ENCODE measurements at regions not wholly inside any gene's neighbourhood (a gene's known extent, or its start where the extent isn't known, plus 50 kb on each side); places are given as distances from the start of the nearest gene placed in this dataset.

GRCh38 chr6:98287876-98288275, 546.5 kb upstream of the POU3F2 start:
- no peak for DNase-seq
- H3K27me3 ChIP-seq, result no peaks in the 10 kb centered on the region
- no peaks in the 10 kb centered on the region for H3K9me3 ChIP-seq
- no peak overlapping the region for H3K27ac ChIP-seq
- H3K36me3 ChIP-seq, result no peaks in the 10 kb centered on the region
- no peak overlapping the region for H3K4me3 ChIP-seq
- TF ChIP-seq EP300 (IDR thresholded peaks at IDR 0.05) (no peak), POLR2A (IDR thresholded peaks at IDR 0.05) (no peak), POLR2AphosphoS5 (IDR thresholded peaks at IDR 0.05) (no peak), CTCF (IDR thresholded peaks at IDR 0.05) (no peak)
- intact Hi-C loops (cut with DNase I), result no loop called here
- WGBS, 2 donors, result 73 to 87% methylated on average over 3 of the region's 3 CpGs
- no peaks in the 10 kb centered on the region for H3K4me1 ChIP-seq

- intact Hi-C loops (cut with DNase I), result no loop called here
- Histone ChIP-seq H3K27ac (no peak overlapping the region), H3K36me3 (no peaks in the 10 kb centered on the region), H3K9me3 (no peaks in the 10 kb centered on the region), H3K4me1 (no peaks in the 10 kb centered on the region), H3K27me3 (no peaks in the 10 kb centered on the region), H3K4me3 (no peak overlapping the region)
- 37 to 69% methylated on average over 3 of the region's 3 CpGs for WGBS, 2 donors
- no peak for TF ChIP-seq EP300 (IDR thresholded peaks at IDR 0.05)
- no peak for TF ChIP-seq POLR2AphosphoS5 (IDR thresholded peaks at IDR 0.05)
- no peak for TF ChIP-seq POLR2A (IDR thresholded peaks at IDR 0.05)
- TF ChIP-seq CTCF (IDR thresholded peaks at IDR 0.05), result no peak
- DNase-seq, result no peak
Measured at GRCh38 chr6:98292810-98293209, 541.6 kb upstream of the POU3F2 start.

DNA sequence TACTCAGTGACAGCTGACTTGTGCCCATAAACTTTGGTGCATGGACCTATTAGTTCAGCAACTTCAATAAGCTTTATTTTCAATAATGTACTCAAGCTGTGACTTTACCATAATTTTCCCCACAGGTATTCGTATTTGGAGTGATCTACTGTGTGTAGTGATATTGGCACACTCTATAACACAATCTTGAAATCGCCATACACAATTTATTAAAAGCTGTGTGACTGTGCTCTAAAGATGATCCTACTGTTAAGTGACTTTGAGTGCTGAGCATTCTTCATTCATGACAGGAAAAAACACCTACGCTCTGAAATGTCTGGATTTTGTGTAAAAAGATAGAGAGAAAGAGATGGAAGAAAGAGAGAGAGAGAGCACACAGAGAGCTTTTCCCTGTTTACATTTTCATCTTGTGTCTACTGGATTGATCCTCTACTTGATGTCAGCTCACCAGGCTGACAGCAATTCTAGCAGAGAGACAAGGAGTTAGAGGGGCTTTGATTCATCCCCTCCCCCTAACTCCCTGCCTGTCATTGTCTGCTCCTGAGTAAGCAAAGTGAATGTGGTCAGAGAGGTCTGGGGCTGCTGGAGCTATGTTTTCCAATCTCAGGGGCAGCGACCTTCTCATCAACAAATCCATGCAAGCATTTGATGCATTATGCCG, 538.7 kb upstream of the POU3F2 start:
- WGBS, 2 donors, result 40 to 49% methylated on average over 5 of the region's 5 CpGs
- Histone ChIP-seq H3K36me3 (no peaks in the 10 kb centered on the region), H3K27me3 (no peaks in the 10 kb centered on the region), H3K27ac (no peak overlapping the region), H3K9me3 (no peaks in the 10 kb centered on the region), H3K4me1 (no peaks in the 10 kb centered on the region), H3K4me3 (no peak overlapping the region)
- intact Hi-C loops (cut with DNase I), result no loop called here
- DNase-seq, result no peak
- TF ChIP-seq POLR2AphosphoS5 (IDR thresholded peaks at IDR 0.05) (no peak), POLR2A (IDR thresholded peaks at IDR 0.05) (no peak), CTCF (IDR thresholded peaks at IDR 0.05) (no peak), EP300 (IDR thresholded peaks at IDR 0.05) (no peak)

DNA sequence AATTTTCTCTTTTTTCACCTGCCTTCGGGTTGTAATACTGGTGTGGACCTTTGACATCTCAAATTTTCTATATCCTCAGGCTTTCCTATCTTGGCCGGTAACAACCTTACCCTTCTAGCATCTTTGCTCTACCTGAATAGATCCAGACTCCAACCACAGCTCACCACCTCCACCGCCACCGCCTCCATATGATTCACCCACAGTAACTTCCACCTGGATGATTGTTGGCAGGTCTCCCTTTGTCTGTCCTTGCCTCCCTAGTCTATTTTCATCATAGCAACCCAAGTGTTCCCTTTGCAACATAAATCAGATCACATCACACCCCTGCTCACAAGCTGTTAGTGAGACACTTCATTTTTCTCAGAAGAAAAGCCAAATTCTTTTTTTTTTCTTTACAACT, 525.8 kb upstream of the POU3F2 start:
- no peaks in the 10 kb centered on the region for H3K9me3 ChIP-seq
- H3K4me3 ChIP-seq, result no peak overlapping the region
- intact Hi-C loops (cut with DNase I), result no loop called here
- TF ChIP-seq EP300 (IDR thresholded peaks at IDR 0.05) (no peak), POLR2AphosphoS5 (IDR thresholded peaks at IDR 0.05) (no peak), POLR2A (IDR thresholded peaks at IDR 0.05) (no peak), CTCF (IDR thresholded peaks at IDR 0.05) (no peak)
- no peaks in the 10 kb centered on the region for H3K27me3 ChIP-seq
- no peak overlapping the region for H3K27ac ChIP-seq
- DNase-seq, result no peak
- H3K4me1 ChIP-seq, result no peaks in the 10 kb centered on the region
- WGBS, 2 donors, result 88 to 92% methylated on average over 4 of the region's 4 CpGs
- no peaks in the 10 kb centered on the region for H3K36me3 ChIP-seq

- no peak for DNase-seq
- H3K27ac ChIP-seq, result no peak overlapping the region
- no peaks in the 10 kb centered on the region for H3K27me3 ChIP-seq
- 71 to 80% methylated on average over 5 of the region's 5 CpGs for WGBS, 2 donors
- H3K36me3 ChIP-seq, result no peaks in the 10 kb centered on the region
- TF ChIP-seq POLR2AphosphoS5 (IDR thresholded peaks at IDR 0.05), result no peak
- TF ChIP-seq EP300 (IDR thresholded peaks at IDR 0.05), result no peak
- no peak for TF ChIP-seq POLR2A (IDR thresholded peaks at IDR 0.05)
- no peak for TF ChIP-seq CTCF (IDR thresholded peaks at IDR 0.05)
- intact Hi-C loops (cut with DNase I), result no loop called here
- no peak overlapping the region for H3K4me3 ChIP-seq
- H3K9me3 ChIP-seq, result no peaks in the 10 kb centered on the region
- H3K4me1 ChIP-seq, result no peaks in the 10 kb centered on the region
Measured at GRCh38 chr6:98310443-98310842, 523.9 kb upstream of the POU3F2 start.

Data from sigmoid colon (tissue), 6 donors.